ENCODE measurements at regions not wholly inside any gene's neighbourhood (a gene's known extent, or its start where the extent isn't known, plus 50 kb on each side); places are given as distances from the start of the nearest gene placed in this dataset.

DNA sequence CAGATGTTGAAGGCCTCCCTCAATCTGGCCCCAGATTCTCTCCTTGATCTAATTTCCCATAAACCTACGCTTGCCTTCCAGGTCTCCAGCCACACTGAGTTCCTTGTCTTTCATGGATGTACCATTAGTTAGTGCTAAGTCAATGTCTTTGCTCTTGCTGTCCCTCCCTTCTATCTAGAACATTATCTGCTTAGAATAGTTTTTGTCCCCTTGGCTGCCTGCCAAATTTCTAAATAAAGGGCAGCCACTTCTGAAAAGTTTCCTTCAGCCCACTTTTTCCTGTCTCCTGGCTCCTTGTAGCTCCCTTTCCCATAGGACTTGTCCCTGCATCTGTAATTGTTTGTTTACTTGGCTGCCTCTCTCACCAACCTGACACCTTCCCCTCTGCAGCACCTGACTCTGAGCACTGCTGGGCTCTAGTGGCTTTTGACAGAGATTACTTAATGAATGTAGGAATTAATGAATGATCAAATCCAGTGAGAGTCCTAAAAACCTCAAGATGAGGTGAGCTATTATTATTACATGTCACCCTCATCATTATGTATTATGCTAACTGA lies 58.3 kb downstream of the CXCL12 start:
- ChIA-PET CTCF (no interaction called here), POLR2A (no interaction called here)
- Mint-ChIP-seq H3K27ac (no peak overlapping the region), H3K4me1 (ENCODE audit: low read depth) (no peaks in the 10 kb centered on the region), H3K9me3 (no peaks in the 10 kb centered on the region), H3K36me3 (ENCODE audit: low read depth) (no peaks in the 10 kb centered on the region), H3K27me3 (peaks cover 41% of the 10 kb centered on the region), H3K4me3 (no peak overlapping the region)
- intact Hi-C loops (cut with DNase I, micrococcal nuclease) = no loop called here
- Histone ChIP-seq H3K27me3 (ENCODE audit: control insufficient read depth in 1 of 2, insufficient read depth in 2 of 2, low read length in 2 of 2) (peaks cover 0 to 8% of the 10 kb centered on the region in 2 experiments), H3K4me1 (ENCODE audit: insufficient read depth, low read length) (no peaks in the 10 kb centered on the region), H3K9me3 (ENCODE audit: control insufficient read depth in 1 of 2, insufficient read depth in 1 of 2, low read length in 2 of 2) (no peaks in the 10 kb centered on the region), H3K27ac (ENCODE audit: low read depth in 1 of 2, low read length in 2 of 2) (no peak overlapping the region), H3K4me3 (ENCODE audit: low read length) (no peak overlapping the region), H3K36me3 (ENCODE audit: insufficient read depth, low read length) (no peaks in the 10 kb centered on the region)
- DNase-seq (no peak), ATAC-seq (ENCODE audit: poor library complexity) (no peak)
- TF ChIP-seq, protein P1, sequence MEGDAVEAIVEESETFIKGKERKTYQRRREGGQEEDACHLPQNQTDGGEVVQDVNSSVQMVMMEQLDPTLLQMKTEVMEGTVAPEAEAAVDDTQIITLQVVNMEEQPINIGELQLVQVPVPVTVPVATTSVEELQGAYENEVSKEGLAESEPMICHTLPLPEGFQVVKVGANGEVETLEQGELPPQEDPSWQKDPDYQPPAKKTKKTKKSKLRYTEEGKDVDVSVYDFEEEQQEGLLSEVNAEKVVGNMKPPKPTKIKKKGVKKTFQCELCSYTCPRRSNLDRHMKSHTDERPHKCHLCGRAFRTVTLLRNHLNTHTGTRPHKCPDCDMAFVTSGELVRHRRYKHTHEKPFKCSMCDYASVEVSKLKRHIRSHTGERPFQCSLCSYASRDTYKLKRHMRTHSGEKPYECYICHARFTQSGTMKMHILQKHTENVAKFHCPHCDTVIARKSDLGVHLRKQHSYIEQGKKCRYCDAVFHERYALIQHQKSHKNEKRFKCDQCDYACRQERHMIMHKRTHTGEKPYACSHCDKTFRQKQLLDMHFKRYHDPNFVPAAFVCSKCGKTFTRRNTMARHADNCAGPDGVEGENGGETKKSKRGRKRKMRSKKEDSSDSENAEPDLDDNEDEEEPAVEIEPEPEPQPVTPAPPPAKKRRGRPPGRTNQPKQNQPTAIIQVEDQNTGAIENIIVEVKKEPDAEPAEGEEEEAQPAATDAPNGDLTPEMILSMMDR (IDR thresholded peaks at IDR 0.05) = no peak

DNA sequence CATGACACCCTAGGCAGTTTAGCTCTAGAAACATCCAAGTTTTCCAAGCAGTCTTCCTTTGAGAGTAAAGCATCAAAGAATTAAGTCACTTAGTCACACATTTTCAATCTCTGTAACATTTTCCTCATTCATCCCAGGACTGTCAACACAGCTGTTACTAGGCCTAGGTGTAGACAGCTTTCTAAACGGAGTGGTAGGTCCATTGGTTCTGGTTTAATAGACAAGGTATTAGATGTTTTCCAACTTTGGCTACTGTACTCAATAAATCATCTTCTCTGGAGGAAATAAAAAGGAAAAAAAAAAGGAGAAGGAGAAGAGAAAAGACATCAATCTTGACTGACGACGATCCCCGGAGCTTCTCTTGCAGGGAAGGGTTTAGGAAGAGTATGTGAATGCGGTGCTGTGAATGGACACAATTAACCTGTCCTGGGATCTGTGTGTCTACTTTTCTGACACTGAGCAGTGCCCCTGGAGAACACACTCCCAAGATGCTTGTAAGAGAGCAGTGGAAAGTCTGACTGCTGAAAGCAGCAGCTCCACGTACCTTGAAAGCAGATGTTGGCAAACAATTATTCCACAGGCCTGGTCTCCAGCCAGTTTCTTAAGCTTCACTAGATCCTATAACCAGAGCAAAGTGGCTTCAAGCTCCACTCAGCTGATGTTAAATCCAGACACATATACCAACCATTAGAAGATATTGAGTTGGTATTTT lies 59.1 kb downstream of the CXCL12 start:
- no peaks in the 10 kb centered on the region for H3K36me3 ChIP-seq (ENCODE audit: insufficient read depth, low read length)
- H3K4me1 ChIP-seq (ENCODE audit: insufficient read depth, low read length) = no peaks in the 10 kb centered on the region
- no peaks in the 10 kb centered on the region for H3K9me3 ChIP-seq (ENCODE audit: control insufficient read depth in 1 of 2, insufficient read depth in 1 of 2, low read length in 2 of 2)
- peaks cover 0 to 8% of the 10 kb centered on the region in 2 experiments for H3K27me3 ChIP-seq (ENCODE audit: control insufficient read depth in 1 of 2, insufficient read depth in 2 of 2, low read length in 2 of 2)
- Mint-ChIP-seq H3K27me3 (peaks cover 42% of the 10 kb centered on the region), H3K4me1 (ENCODE audit: low read depth) (no peaks in the 10 kb centered on the region), H3K27ac (no peak overlapping the region), H3K4me3 (no peak overlapping the region), H3K9me3 (no peaks in the 10 kb centered on the region), H3K36me3 (ENCODE audit: low read depth) (no peaks in the 10 kb centered on the region)
- POLR2A ChIA-PET = no interaction called here
- H3K27ac ChIP-seq (ENCODE audit: low read depth in 1 of 2, low read length in 2 of 2) = no peak overlapping the region
- DNase-seq (no peak), ATAC-seq (ENCODE audit: poor library complexity) (no peak)
- intact Hi-C loops (cut with DNase I, micrococcal nuclease) = no loop called here
- CTCF ChIA-PET = no interaction called here
- TF ChIP-seq, protein P1 (IDR thresholded peaks at IDR 0.05) = no peak
- H3K4me3 ChIP-seq (ENCODE audit: low read length) = no peak overlapping the region

DNA sequence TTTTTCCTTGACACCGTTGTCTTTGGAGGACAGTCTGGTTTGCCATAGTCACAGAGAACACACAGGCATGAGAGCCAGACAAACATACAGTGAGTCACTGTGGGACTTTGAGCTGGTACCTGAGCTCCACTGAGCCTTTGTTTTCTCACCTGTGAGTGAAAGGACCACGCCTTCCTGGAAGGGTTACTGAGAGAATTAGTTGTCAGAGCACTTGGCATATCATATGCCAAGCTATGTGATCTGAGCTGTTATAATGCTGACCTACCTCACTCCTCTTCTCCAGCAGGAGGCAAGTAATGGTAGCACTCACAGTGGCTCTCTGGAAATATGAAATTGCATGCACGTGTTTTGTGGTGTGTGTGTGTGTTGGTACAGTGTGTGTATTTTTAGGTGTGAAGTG lies 59.7 kb downstream of the CXCL12 start:
- TF ChIP-seq, protein P1 (IDR thresholded peaks at IDR 0.05) = no peak
- Mint-ChIP-seq H3K27me3 (peaks cover 45% of the 10 kb centered on the region), H3K36me3 (ENCODE audit: low read depth) (no peaks in the 10 kb centered on the region), H3K4me3 (no peak overlapping the region), H3K9me3 (no peaks in the 10 kb centered on the region), H3K4me1 (ENCODE audit: low read depth) (no peaks in the 10 kb centered on the region), H3K27ac (no peak overlapping the region)
- no peak overlapping the region for H3K4me3 ChIP-seq (ENCODE audit: low read length)
- DNase-seq (no peak), ATAC-seq (ENCODE audit: poor library complexity) (no peak)
- H3K9me3 ChIP-seq (ENCODE audit: control insufficient read depth in 1 of 2, insufficient read depth in 1 of 2, low read length in 2 of 2) = no peaks in the 10 kb centered on the region
- ChIA-PET POLR2A (no interaction called here), CTCF (no interaction called here)
- intact Hi-C loops (cut with DNase I, micrococcal nuclease) = no loop called here
- no peak overlapping the region for H3K27ac ChIP-seq (ENCODE audit: low read depth in 1 of 2, low read length in 2 of 2)
- no peaks in the 10 kb centered on the region for H3K4me1 ChIP-seq (ENCODE audit: insufficient read depth, low read length)
- H3K36me3 ChIP-seq (ENCODE audit: insufficient read depth, low read length) = no peaks in the 10 kb centered on the region
- H3K27me3 ChIP-seq (ENCODE audit: control insufficient read depth in 1 of 2, insufficient read depth in 2 of 2, low read length in 2 of 2) = peaks cover 0 to 8% of the 10 kb centered on the region in 2 experiments

All from CD4-positive, alpha-beta T cell (primary cell).